A549 (cell line): ENCODE measurements at regions not wholly inside any gene's neighbourhood (a gene's known extent, or its start where the extent isn't known, plus 50 kb on each side); places are given as distances from the start of the nearest gene placed in this dataset.
A peak's percentile ranks its signal among the peaks of the same experiment; 100 is the strongest.

Experiments
- ATAC-seq, 2 experiments: fragments of 200-7000 bp in 1 of 2; fragments of >200 bp in 1 of 2; cut with Nextera tagmentation in 1 of 2; cut with Tn5 transposase in 1 of 2; 3 replicates each; pipeline versions ENCODE4 v1.8.0 to v1.9.1; 2018 to 2020; ENCODE audit warnings: mild to moderate bottlenecking in 1 of 2, moderate library complexity in 1 of 2
- CTCF ChIA-PET: fragments of 300-600 bp; sonication (Branson Sonifier 250); formaldehyde crosslinking; extraction: SDS; loops from one replicate; lab custom pipeline; 2021; ENCODE audit warnings: antibody characterized with exemption, inconsistent platforms; lab: Yijun Ruan, JAX
- POLR2A ChIA-PET: fragments of 350-600 bp; formaldehyde crosslinking; extraction: SDS; loops from one replicate; lab custom pipeline; 2021; ENCODE audit warnings: antibody characterized with exemption, inconsistent platforms; lab: Yijun Ruan, JAX
- DNase-seq, 2 experiments: peaks; one replicate each; pipeline versions ENCODE4 v3.0.0 to v3.0.0-alpha.2; 2011 to 2016; ENCODE audit warnings: low read depth in 1 of 2, low spot score in 1 of 2
- FAIRE-seq: peaks from 2 replicates; lab custom pipeline; 2011; peaks lifted over from hg19 to GRCh38; lab: Jason Lieb, UNC
- H3K27ac ChIP-seq, 2 experiments: fragments of >200 bp; sonication (Bioruptor Twin); formaldehyde crosslinking; 3 replicates each; pipeline ENCODE4 v1.5.1; 2016 to 2017
- H3K4me1 ChIP-seq: fragments of >200 bp; sonication (Bioruptor Twin); formaldehyde crosslinking; 3 replicates; pipeline ENCODE4 v1.6.1; 2016
- H3K4me2 ChIP-seq: fragments of >200 bp; sonication (Bioruptor Twin); formaldehyde crosslinking; 3 replicates; pipeline ENCODE4 v1.6.1; 2016
- H3K4me3 ChIP-seq: fragments of >200 bp; sonication (Bioruptor Twin); formaldehyde crosslinking; 3 replicates; pipeline ENCODE4 v1.5.1; 2016
- H3K9me3 ChIP-seq: fragments of >200 bp; sonication (Bioruptor Twin); formaldehyde crosslinking; 3 replicates; pipeline ENCODE4 v1.6.1; 2016
- ATOH8 ChIP-seq: fragments of 250-450 bp; sonication (Bioruptor Pico); IDR thresholded peaks from 2 replicates; pipeline ENCODE4 v1.5.0; 2020; ENCODE audit warnings: low read depth, mild to moderate bottlenecking, moderate library complexity
- CEBPB ChIP-seq, 2 experiments: fragments of >200 bp in 1 of 2; sonication (Bioruptor Twin) in 1 of 2; formaldehyde crosslinking in 1 of 2; IDR thresholded peaks; 2 replicates each; pipeline ENCODE4 v1.6.1; 2012 to 2016
- CHD2 ChIP-seq: fragments of 150-350 bp; IDR thresholded peaks from 2 replicates; pipeline ENCODE4 v1.6.1; 2014; ENCODE audit warnings: low read length; ENCODE audit not compliant: partially characterized antibody
- EHF ChIP-seq: fragments of 250-450 bp; sonication (Bioruptor Pico); IDR thresholded peaks from 2 replicates; pipeline ENCODE4 v1.5.0; 2020; ENCODE audit warnings: mild to moderate bottlenecking
- EHMT2 ChIP-seq: fragments of 200-600 bp; sonication (generic); IDR thresholded peaks from 2 replicates; pipeline ENCODE4 v1.6.1; 2016; ENCODE audit warnings: antibody characterized with exemption, low read depth, mild to moderate bottlenecking, moderate library complexity
- ESRRA ChIP-seq: fragments of 150-350 bp; IDR thresholded peaks from 2 replicates; pipeline ENCODE4 v1.6.1; 2014; ENCODE audit warnings: mild to moderate bottlenecking, low read length, borderline replicate concordance
- FOSB ChIP-seq: fragments of 250-450 bp; sonication (Bioruptor Pico); IDR thresholded peaks from 2 replicates; pipeline ENCODE4 v1.5.0; 2020; ENCODE audit warnings: mild to moderate bottlenecking, moderate library complexity
- FOSL2 ChIP-seq, 2 experiments: fragments of 450-650 bp in 1 of 2; fragments of >200 bp in 1 of 2; sonication (Bioruptor Twin) in 1 of 2; formaldehyde crosslinking; IDR thresholded peaks; 2 replicates each; pipeline versions ENCODE4 v1.5.0 to v1.6.1; 2016 to 2020; ENCODE audit warnings: mild to moderate bottlenecking in 1 of 2, moderate library complexity in 1 of 2
- GATA3 ChIP-seq: IDR thresholded peaks from 2 replicates; pipeline ENCODE4 v1.6.1; 2012; ENCODE audit warnings: borderline replicate concordance
- HES2 ChIP-seq: fragments of >200 bp; sonication (Bioruptor Twin); formaldehyde crosslinking; IDR thresholded peaks from 2 replicates; pipeline ENCODE4 v1.6.1; 2016
- HEYL ChIP-seq: fragments of 250-450 bp; sonication (Bioruptor Pico); IDR thresholded peaks from 2 replicates; pipeline ENCODE4 v1.8.0; 2021; ENCODE audit warnings: mild to moderate bottlenecking, moderate library complexity
- HOXB5 ChIP-seq: fragments of 250-450 bp; sonication (Bioruptor Pico); IDR thresholded peaks from 2 replicates; pipeline ENCODE4 v1.5.0; 2020; ENCODE audit warnings: mild to moderate bottlenecking, moderate library complexity
- KDM5A ChIP-seq: fragments of 200-600 bp; sonication (generic); IDR thresholded peaks from 2 replicates; pipeline ENCODE4 v1.6.1; 2016; ENCODE audit warnings: antibody characterized with exemption, mild to moderate bottlenecking
- MAFK ChIP-seq: fragments of 450-650 bp; IDR thresholded peaks from 2 replicates; pipeline ENCODE4 v1.6.1; 2014; ENCODE audit not compliant: partially characterized antibody
- NFE2L2 ChIP-seq: fragments of 150-350 bp; conservative IDR thresholded peaks from 2 replicates; pipeline ENCODE4 v1.6.1; 2014; ENCODE audit warnings: low read length
- NPAS2 ChIP-seq: fragments of 250-450 bp; sonication (Bioruptor Pico); IDR thresholded peaks from 2 replicates; pipeline ENCODE4 v1.8.0; 2022; ENCODE audit warnings: mild to moderate bottlenecking, moderate library complexity, borderline replicate concordance
- POLR2A ChIP-seq: IDR thresholded peaks from 2 replicates; pipeline ENCODE4 v1.6.1; 2012; ENCODE audit warnings: mild to moderate bottlenecking, low read length
- RARB ChIP-seq: fragments of 250-450 bp; sonication (Bioruptor Pico); IDR thresholded peaks from 2 replicates; pipeline ENCODE4 v1.8.0; 2021; ENCODE audit warnings: mild to moderate bottlenecking, moderate library complexity
- RFX5 ChIP-seq: fragments of 450-650 bp; IDR thresholded peaks from 2 replicates; pipeline ENCODE4 v1.7.1; 2014; ENCODE audit warnings: antibody characterized with exemption, mild to moderate bottlenecking, moderate library complexity
- RNF2 ChIP-seq: fragments of 200-600 bp; sonication (generic); IDR thresholded peaks from 2 replicates; pipeline ENCODE4 v1.6.1; 2016; ENCODE audit warnings: low read depth, mild to moderate bottlenecking, antibody characterized with exemption, moderate library complexity, borderline replicate concordance
- SMC3 ChIP-seq: fragments of >200 bp; sonication (Bioruptor Twin); formaldehyde crosslinking; IDR thresholded peaks from 3 replicates; pipeline ENCODE4 v1.6.1; 2018; ENCODE audit warnings: inconsistent platforms
- TFCP2L1 ChIP-seq: fragments of 250-450 bp; sonication (Bioruptor Pico); IDR thresholded peaks from 2 replicates; pipeline ENCODE4 v1.5.0; 2021; ENCODE audit warnings: mild to moderate bottlenecking
- ZC3H11A ChIP-seq: fragments of 450-650 bp; IDR thresholded peaks from 2 replicates; pipeline ENCODE4 v1.6.1; 2014; ENCODE audit warnings: antibody characterized with exemption, mild to moderate bottlenecking
- ZNF302 ChIP-seq: fragments of 250-450 bp; sonication (Bioruptor Pico); IDR thresholded peaks from 2 replicates; pipeline ENCODE4 v1.9.0; 2021; ENCODE audit warnings: inconsistent platforms, mild to moderate bottlenecking, moderate library complexity
- ZSCAN20 ChIP-seq: fragments of 250-450 bp; sonication (Bioruptor Pico); IDR thresholded peaks from 2 replicates; pipeline ENCODE4 v1.8.0; 2022; ENCODE audit warnings: mild to moderate bottlenecking, moderate library complexity
- WGBS: methylation state at CpG from one replicate; pipeline ENCODE4 v1.1.6; 2017; ENCODE audit errors: missing lambda C conversion rate; 5-methylcytosine and 5-hydroxymethylcytosine counted together
- TF ChIP-seq, protein P1 (sequence below): fragments of 250-450 bp; sonication (Bioruptor Pico); IDR thresholded peaks from 2 replicates; pipeline ENCODE4 v1.5.0; 2021; ENCODE audit warnings: mild to moderate bottlenecking, moderate library complexity, borderline replicate concordance

- ChIA-PET POLR2A (interaction anchor here (1.0 kb wide), 1 partner anchor 14 kb away, joined by 3 read pairs; no protein-coding TSS in a partner anchor), CTCF (interaction anchor here (0.9 to 1.7 kb wide), 4 partner anchors 25 to 260 kb away, joined by 3 read pairs; no protein-coding TSS in a partner anchor)
- Histone ChIP-seq H3K4me3 (no peak overlapping the region), H3K27ac (0 out of 6 replicates have a peak overlapping the region, but pooled peaks of 1 of the 2 experiments have one; percentile 34), H3K4me1 (peaks cover 40% of the 10 kb centered on the region), H3K4me2 (no peak overlapping the region), H3K9me3 (no peaks in the 10 kb centered on the region)
- 88% methylated on average over 2 of the region's 2 CpGs for WGBS
- DNase-seq (no peak), ATAC-seq (no peak), FAIRE-seq (no peak)
- TF ChIP-seq NFE2L2: no peak
- peak; percentile 18 for TF ChIP-seq MAFK
- TF ChIP-seq HES2: no peak
- no peak for TF ChIP-seq RFX5
These were observed 56.1 kb upstream of the CCDC112 start for GRCh38 chr5:115352571-115352970.

DNA sequence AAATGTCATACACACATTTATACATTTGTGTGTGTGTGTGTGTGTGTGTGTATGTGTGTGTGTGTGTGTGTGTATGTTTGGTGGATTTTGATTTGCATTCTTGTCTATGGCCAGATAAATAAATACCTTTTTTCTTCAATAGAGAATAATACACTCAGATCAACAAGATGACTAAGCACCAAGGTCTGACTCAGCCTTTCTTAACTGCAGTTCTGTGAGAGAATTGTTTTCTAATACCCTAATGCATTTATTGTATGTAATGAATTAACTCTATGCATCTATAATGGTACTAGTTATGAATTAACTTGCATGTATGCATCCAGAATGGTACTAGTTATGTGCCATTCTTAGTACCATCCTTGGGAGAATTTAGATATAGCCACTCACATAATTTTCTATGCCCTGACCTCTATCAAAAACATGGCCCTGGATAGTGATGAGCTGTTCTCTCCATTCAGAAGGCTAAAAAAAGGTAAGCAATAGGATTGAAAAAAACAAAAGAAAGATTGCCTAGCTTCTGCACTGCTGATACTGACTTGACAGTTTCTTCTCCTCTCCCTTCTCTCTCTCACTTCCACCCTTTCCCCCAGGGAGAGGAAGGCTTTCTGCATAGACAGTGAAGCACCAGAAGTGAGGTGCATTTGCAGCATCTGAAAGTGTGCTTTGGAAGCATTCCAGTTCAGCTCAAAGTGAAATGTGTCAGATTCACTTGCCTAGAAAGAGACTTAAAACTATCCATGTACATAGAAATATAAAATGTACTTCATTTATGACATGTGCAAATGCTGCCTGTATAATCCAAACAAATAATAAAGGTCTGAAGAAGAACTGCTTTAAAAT lies 55.1 kb upstream of the CCDC112 start:
- peaks cover 40% of the 10 kb centered on the region for H3K4me1 ChIP-seq
- peak in 1 of 2 experiments; percentile 36; a peak in 1 of 6 replicates for ATAC-seq
- TF ChIP-seq SMC3 (no peak), NFE2L2 (0 out of 2 replicates have a peak, but pooled peaks have one; percentile 18), KDM5A (no peak), ZSCAN20 (no peak), ZNF302 (CRISPR knock-in tag) (no peak), FOSL2 (IDR thresholded peaks at IDR 0.05) (peak; percentile 31; the same call in 1 of the 2 replicates), FOSL2 (CRISPR knock-in tag; IDR thresholded peaks at IDR 0.05) (peak; percentile 53), EHMT2 (no peak), HOXB5 (CRISPR knock-in tag) (no peak), RARB (no peak), MAFK (peak; percentile 74)
- TF ChIP-seq, all 56 proteins: peak for 3
- ChIA-PET CTCF (interaction anchor here (1.0 to 1.7 kb wide), 4 partner anchors 15 to 259 kb away, joined by 3 read pairs; no protein-coding TSS in a partner anchor), POLR2A (interaction anchor here (1.0 kb wide), 1 partner anchor 15 kb away, joined by 3 read pairs; no protein-coding TSS in a partner anchor)
- Histone ChIP-seq H3K4me2 (peak overlapping the region; percentile 56), H3K9me3 (no peaks in the 10 kb centered on the region), H3K4me3 (no peak overlapping the region), H3K27ac (peak overlapping the region; percentile 38 to 51)
- DNase-seq (peak; percentile 18 to 21), FAIRE-seq (no peak)

DNA sequence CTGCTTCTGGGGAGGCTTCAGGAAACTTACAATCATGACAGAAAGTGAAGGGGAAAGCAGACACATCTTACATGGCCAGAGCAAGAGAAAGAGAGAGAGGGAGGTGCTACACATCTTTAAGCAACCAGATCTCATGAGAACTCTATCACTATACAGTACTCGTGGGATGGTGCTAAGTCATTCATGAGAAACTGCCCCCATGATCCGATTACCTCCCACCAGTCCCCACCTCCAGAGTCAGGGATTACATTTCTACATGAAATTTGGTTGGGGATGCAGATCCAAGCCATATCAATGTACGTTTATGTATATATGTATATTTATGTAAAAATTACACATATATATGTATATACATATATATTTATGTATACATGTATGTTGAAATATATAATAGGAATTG lies 54.4 kb upstream of the CCDC112 start:
- no peak for FAIRE-seq
- no peak for ATAC-seq
- Histone ChIP-seq H3K4me1 (peaks cover 40% of the 10 kb centered on the region), H3K4me2 (peak overlapping the region; percentile 56; the same call in 1 of the 3 replicates), H3K9me3 (0 out of 3 replicates have a peak, but pooled peaks cover 3% of the 10 kb centered on the region), H3K4me3 (no peak overlapping the region), H3K27ac (peak overlapping the region; percentile 55 to 75; a peak in 5 of 6 replicates)
- DNase-seq: no peak
- CTCF ChIA-PET: interaction anchor here (1.1 to 1.3 kb wide), 2 partner anchors 13 to 28 kb away, joined by 3 read pairs; no protein-coding TSS in a partner anchor
- WGBS: 65% methylated on average over 3 of the region's 3 CpGs
- TF ChIP-seq ATOH8: no peak
- TF ChIP-seq RNF2: no peak
- TF ChIP-seq EHF (CRISPR knock-in tag): no peak
- no peak for TF ChIP-seq TFCP2L1 (CRISPR knock-in tag)
- TF ChIP-seq FOSB (CRISPR knock-in tag): no peak
- no peak for TF ChIP-seq NPAS2 (CRISPR knock-in tag)
- TF ChIP-seq CEBPB (IDR thresholded peaks at IDR 0.05): no peak
- TF ChIP-seq, protein P1, sequence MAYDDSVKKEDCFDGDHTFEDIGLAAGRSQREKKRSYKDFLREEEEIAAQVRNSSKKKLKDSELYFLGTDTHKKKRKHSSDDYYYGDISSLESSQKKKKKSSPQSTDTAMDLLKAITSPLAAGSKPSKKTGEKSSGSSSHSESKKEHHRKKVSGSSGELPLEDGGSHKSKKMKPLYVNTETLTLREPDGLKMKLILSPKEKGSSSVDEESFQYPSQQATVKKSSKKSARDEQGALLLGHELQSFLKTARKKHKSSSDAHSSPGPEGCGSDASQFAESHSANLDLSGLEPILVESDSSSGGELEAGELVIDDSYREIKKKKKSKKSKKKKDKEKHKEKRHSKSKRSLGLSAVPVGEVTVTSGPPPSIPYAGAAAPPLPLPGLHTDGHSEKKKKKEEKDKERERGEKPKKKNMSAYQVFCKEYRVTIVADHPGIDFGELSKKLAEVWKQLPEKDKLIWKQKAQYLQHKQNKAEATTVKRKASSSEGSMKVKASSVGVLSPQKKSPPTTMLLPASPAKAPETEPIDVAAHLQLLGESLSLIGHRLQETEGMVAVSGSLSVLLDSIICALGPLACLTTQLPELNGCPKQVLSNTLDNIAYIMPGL (CRISPR knock-in tag): no peak
- TF ChIP-seq ZSCAN20: no peak
- no peak for TF ChIP-seq SMC3
- no peak for TF ChIP-seq GATA3
- TF ChIP-seq HEYL: no peak
- TF ChIP-seq CHD2: no peak
- TF ChIP-seq HES2: no peak
- no peak for TF ChIP-seq ZC3H11A
- TF ChIP-seq ESRRA: no peak
- TF ChIP-seq POLR2A: no peak
- POLR2A ChIA-PET: no interaction called here
